Skeletal muscle satellite cell (primary cell): ENCODE measurements at regions not wholly inside any gene's neighbourhood (a gene's known extent, or its start where the extent isn't known, plus 50 kb on each side); places are given as distances from the start of the nearest gene placed in this dataset.

Experiments
- H3K27me3 ChIP-seq: 2 replicates; pipeline ENCODE4 v1.7.0; 2013; ENCODE audit warnings: low read length; ENCODE audit not compliant: control insufficient read depth, insufficient read depth
- H3K36me3 ChIP-seq: 2 replicates; pipeline ENCODE4 v1.7.0; 2013; ENCODE audit warnings: mild to moderate bottlenecking, control low read depth, low read length; ENCODE audit not compliant: insufficient read depth
- H3K4me1 ChIP-seq: 2 replicates; pipeline ENCODE4 v1.7.0; 2013; ENCODE audit warnings: low read length; ENCODE audit not compliant: control insufficient read depth, insufficient read depth
- H3K4me2 ChIP-seq: 2 replicates; pipeline ENCODE4 v1.7.0; 2013; ENCODE audit warnings: mild to moderate bottlenecking, low read length
- H3K4me3 ChIP-seq: 2 replicates; pipeline ENCODE4 v1.7.0; 2013; ENCODE audit warnings: low read length
- H3K9ac ChIP-seq: 2 replicates; pipeline ENCODE4 v1.7.0; 2013; ENCODE audit warnings: mild to moderate bottlenecking, low read depth, low read length, moderate library complexity
- H3K9me3 ChIP-seq: replicated peaks from 2 replicates; pipeline ENCODE4 v1.7.0; 2013; ENCODE audit warnings: mild to moderate bottlenecking, control low read depth, low read length

GRCh38 chr14:48553443-48553842 lies 878.0 kb upstream of the MDGA2 start:
- no peak overlapping the region for H3K4me3 ChIP-seq
- no peaks in the 10 kb centered on the region for H3K36me3 ChIP-seq
- no peaks in the 10 kb centered on the region for H3K27me3 ChIP-seq
- no peak overlapping the region for H3K9ac ChIP-seq
- H3K9me3 ChIP-seq = no peaks in the 10 kb centered on the region
- H3K4me2 ChIP-seq = no peak overlapping the region
- H3K4me1 ChIP-seq = no peaks in the 10 kb centered on the region

- no peak overlapping the region for H3K4me3 ChIP-seq
- H3K9me3 ChIP-seq = no peaks in the 10 kb centered on the region
- H3K27me3 ChIP-seq = no peaks in the 10 kb centered on the region
- H3K36me3 ChIP-seq = no peaks in the 10 kb centered on the region
- H3K4me1 ChIP-seq = no peaks in the 10 kb centered on the region
- no peak overlapping the region for H3K9ac ChIP-seq
- H3K4me2 ChIP-seq = no peak overlapping the region
Observed at GRCh38 chr14:48546996-48547395, 871.6 kb upstream of the MDGA2 start.

- no peaks in the 10 kb centered on the region for H3K4me1 ChIP-seq
- no peaks in the 10 kb centered on the region for H3K9me3 ChIP-seq
- no peak overlapping the region for H3K9ac ChIP-seq
- H3K27me3 ChIP-seq = no peaks in the 10 kb centered on the region
- H3K36me3 ChIP-seq = no peaks in the 10 kb centered on the region
- H3K4me3 ChIP-seq = no peak overlapping the region
- no peak overlapping the region for H3K4me2 ChIP-seq
Observed at GRCh38 chr14:48537600-48537999, 862.2 kb upstream of the MDGA2 start.

- Histone ChIP-seq H3K36me3 (no peaks in the 10 kb centered on the region), H3K4me2 (no peak overlapping the region), H3K4me1 (no peaks in the 10 kb centered on the region), H3K9ac (no peak overlapping the region), H3K27me3 (no peaks in the 10 kb centered on the region), H3K9me3 (no peaks in the 10 kb centered on the region), H3K4me3 (no peak overlapping the region)
Observed at GRCh38 chr14:48536318-48536717, 860.9 kb upstream of the MDGA2 start.

- H3K36me3 ChIP-seq = no peaks in the 10 kb centered on the region
- H3K4me1 ChIP-seq = no peaks in the 10 kb centered on the region
- no peak overlapping the region for H3K4me2 ChIP-seq
- H3K4me3 ChIP-seq = no peak overlapping the region
- no peaks in the 10 kb centered on the region for H3K9me3 ChIP-seq
- no peak overlapping the region for H3K9ac ChIP-seq
- H3K27me3 ChIP-seq = no peaks in the 10 kb centered on the region
Observed at GRCh38 chr14:48527832-48528231, 852.4 kb upstream of the MDGA2 start.

- Histone ChIP-seq H3K36me3 (no peaks in the 10 kb centered on the region), H3K4me1 (no peaks in the 10 kb centered on the region), H3K9me3 (no peaks in the 10 kb centered on the region), H3K4me3 (no peak overlapping the region), H3K4me2 (no peak overlapping the region), H3K27me3 (no peaks in the 10 kb centered on the region), H3K9ac (no peak overlapping the region)
Observed at GRCh38 chr14:48526307-48526706, 850.9 kb upstream of the MDGA2 start.

- no peak overlapping the region for H3K9ac ChIP-seq
- no peaks in the 10 kb centered on the region for H3K27me3 ChIP-seq
- H3K4me2 ChIP-seq = no peak overlapping the region
- no peaks in the 10 kb centered on the region for H3K9me3 ChIP-seq
- no peaks in the 10 kb centered on the region for H3K36me3 ChIP-seq
- no peak overlapping the region for H3K4me3 ChIP-seq
- H3K4me1 ChIP-seq = no peaks in the 10 kb centered on the region
Observed at GRCh38 chr14:48504921-48505320, 829.5 kb upstream of the MDGA2 start.

- Histone ChIP-seq H3K4me3 (no peak overlapping the region), H3K4me1 (no peaks in the 10 kb centered on the region), H3K36me3 (no peaks in the 10 kb centered on the region), H3K9me3 (no peaks in the 10 kb centered on the region), H3K9ac (no peak overlapping the region), H3K4me2 (no peak overlapping the region), H3K27me3 (no peaks in the 10 kb centered on the region)
Observed at GRCh38 chr14:48490756-48491155, 815.4 kb upstream of the MDGA2 start.

- H3K27me3 ChIP-seq = no peaks in the 10 kb centered on the region
- no peaks in the 10 kb centered on the region for H3K4me1 ChIP-seq
- no peak overlapping the region for H3K9ac ChIP-seq
- peaks cover 2% of the 10 kb centered on the region for H3K9me3 ChIP-seq
- H3K4me3 ChIP-seq = no peak overlapping the region
- no peaks in the 10 kb centered on the region for H3K36me3 ChIP-seq
- H3K4me2 ChIP-seq = no peak overlapping the region
Observed at GRCh38 chr14:48473944-48474343, 798.5 kb upstream of the MDGA2 start.

GRCh38 chr14:48456051-48456450 lies 780.6 kb upstream of the MDGA2 start:
- no peaks in the 10 kb centered on the region for H3K27me3 ChIP-seq
- no peak overlapping the region for H3K4me2 ChIP-seq
- H3K4me1 ChIP-seq = no peaks in the 10 kb centered on the region
- no peak overlapping the region for H3K9ac ChIP-seq
- no peaks in the 10 kb centered on the region for H3K9me3 ChIP-seq
- no peak overlapping the region for H3K4me3 ChIP-seq
- H3K36me3 ChIP-seq = no peaks in the 10 kb centered on the region

- no peaks in the 10 kb centered on the region for H3K36me3 ChIP-seq
- no peak overlapping the region for H3K4me3 ChIP-seq
- no peaks in the 10 kb centered on the region for H3K9me3 ChIP-seq
- no peaks in the 10 kb centered on the region for H3K4me1 ChIP-seq
- no peak overlapping the region for H3K9ac ChIP-seq
- no peak overlapping the region for H3K4me2 ChIP-seq
- H3K27me3 ChIP-seq = no peaks in the 10 kb centered on the region
Observed at GRCh38 chr14:48454887-48455286, 779.5 kb upstream of the MDGA2 start.

- Histone ChIP-seq H3K4me3 (no peak overlapping the region), H3K36me3 (no peaks in the 10 kb centered on the region), H3K27me3 (no peaks in the 10 kb centered on the region), H3K4me2 (no peak overlapping the region), H3K9ac (no peak overlapping the region), H3K9me3 (no peaks in the 10 kb centered on the region), H3K4me1 (no peaks in the 10 kb centered on the region)
Observed at GRCh38 chr14:48452437-48452995, 777.1 kb upstream of the MDGA2 start.
